ENCODE measurements at regions not wholly inside any gene's neighbourhood (a gene's known extent, or its start where the extent isn't known, plus 50 kb on each side); places are given as distances from the start of the nearest gene placed in this dataset.

DNA sequence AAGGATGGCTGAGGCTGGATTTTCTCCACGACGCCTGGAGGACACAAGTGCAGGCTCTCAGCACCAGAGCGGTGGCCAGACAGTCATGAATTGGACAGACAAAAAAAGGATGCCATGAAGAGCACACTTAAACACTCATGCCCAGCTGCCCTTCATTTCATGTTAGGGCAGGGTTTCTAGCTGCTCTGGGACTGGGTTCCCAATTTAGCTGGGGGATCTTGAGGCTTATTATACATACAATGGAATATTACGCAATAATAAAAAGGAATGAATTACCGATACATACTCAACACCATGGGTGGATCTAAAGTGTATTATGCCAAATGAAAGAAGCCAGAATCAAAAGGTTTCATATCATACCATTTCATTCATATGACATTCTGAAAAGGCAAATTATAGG is 512.1 kb upstream of the LRRC4C start:
- DNase-seq (ENCODE audit: low spot score) = no peak

DNA sequence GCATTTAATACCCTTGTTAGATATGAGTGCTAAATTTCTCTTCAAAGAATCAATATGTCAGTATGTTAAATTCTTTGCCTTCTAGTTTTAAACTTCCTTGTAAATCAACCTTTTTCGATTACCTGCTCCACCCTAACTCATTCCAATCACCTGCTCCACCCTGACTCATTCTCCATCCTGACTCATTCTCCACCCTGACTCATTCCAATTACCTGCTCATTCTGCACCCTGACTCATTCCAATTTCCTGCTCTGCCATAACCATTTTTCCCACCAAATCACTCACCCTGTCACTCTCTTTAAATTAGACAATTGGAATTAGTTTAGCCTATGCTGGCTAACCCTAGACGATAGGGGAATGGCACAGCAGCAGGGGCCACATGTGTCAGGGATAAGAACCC is 519.5 kb upstream of the LRRC4C start:
- DNase-seq (ENCODE audit: low spot score) = no peak

DNA sequence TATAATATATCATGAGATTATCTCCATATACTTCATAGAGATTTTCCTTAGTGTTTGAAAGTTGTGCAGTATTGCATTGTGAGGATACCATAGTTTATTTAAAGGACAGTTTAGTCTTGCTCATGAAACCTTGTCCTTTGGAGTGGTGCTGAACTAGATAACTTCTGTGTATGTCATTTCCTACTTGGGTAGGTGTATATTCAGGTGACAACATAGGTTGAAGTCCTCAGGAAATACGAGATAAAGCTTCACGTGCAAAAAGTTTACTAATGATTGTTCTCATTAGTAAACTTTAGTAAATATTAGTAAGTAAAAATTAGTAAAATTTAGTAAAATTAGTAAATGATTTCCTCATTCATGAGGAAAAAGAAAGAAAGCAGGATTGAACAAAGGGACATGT is 521.3 kb upstream of the LRRC4C start:
- no peak for DNase-seq (ENCODE audit: low spot score)

DNA sequence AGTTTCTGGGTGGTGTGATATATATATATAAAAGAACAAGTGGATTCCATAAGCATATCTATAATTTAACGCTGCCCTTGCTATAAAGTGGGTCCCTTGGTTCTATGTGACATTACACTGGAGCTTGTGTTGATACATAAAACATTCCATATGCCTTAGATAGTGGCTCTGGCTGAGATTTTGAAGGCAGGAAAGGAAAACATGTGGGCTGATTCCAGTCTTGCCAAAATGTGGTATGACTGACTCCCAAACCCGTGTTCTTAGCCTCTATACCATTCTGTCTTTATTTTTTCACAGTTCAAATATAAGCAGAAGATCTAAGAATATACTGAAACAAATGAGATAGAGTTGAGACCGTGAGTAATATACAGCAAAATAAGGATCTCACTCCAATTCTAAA is 522.8 kb upstream of the LRRC4C start:
- no peak for DNase-seq (ENCODE audit: low spot score)

DNA sequence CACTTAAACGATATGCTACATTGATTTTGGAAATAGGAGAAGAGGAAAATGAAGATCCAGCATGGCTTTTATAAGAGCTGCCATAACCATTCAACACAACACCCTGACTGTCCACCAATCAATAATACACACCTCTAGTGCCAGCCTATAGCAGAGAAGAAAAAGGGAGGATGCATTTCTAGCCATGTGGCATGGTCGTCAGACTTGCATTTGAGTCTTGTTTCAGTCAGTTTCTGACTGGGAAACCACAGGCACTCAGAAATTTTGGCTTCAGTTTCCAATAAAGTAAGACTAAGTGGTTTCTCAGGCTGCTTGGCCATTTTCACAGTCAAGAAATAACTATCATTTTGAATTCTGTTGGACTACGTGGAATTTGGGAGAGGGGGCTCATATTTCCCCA is 523.5 kb upstream of the LRRC4C start:
- no peak for DNase-seq (ENCODE audit: low spot score)

DNA sequence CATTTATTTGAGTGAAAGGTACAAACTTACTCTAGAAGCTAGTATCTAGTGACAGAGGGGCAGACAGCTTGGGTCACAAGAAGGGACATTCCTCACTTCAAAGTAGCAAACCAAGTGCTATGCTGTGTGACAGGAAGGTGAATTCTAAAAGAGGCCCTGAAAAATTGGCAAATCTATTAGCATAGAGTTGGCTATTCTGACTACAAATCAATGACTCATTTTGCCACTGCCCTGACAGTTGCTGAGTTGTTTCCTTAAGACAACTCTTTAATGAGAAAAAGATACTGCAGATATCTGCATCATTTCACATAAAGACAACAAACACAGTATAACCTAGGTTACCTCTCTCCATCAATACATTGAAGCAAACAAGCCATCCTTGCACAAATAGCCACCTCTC is 524.0 kb upstream of the LRRC4C start:
- DNase-seq (ENCODE audit: low spot score) = no peak

DNA sequence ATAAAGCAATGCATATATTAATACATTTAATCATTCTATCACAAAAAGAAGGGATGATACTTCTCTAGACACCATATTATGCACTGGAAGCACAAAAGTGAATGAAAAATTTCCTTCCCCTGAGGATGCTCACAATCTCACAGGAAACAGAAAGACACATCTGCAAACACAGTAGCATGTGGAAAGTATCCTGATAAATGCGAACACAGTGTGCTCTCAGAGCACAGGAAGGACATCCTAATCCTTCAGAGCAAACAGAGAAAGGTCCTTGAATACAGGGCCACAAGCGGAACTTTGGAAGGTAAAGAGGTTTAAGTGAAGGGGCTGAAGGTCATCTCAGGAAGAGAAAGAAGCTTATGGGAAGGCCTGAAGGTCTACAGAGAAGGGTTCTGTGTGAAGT is 524.6 kb upstream of the LRRC4C start:
- DNase-seq (ENCODE audit: low spot score) = no peak

DNA sequence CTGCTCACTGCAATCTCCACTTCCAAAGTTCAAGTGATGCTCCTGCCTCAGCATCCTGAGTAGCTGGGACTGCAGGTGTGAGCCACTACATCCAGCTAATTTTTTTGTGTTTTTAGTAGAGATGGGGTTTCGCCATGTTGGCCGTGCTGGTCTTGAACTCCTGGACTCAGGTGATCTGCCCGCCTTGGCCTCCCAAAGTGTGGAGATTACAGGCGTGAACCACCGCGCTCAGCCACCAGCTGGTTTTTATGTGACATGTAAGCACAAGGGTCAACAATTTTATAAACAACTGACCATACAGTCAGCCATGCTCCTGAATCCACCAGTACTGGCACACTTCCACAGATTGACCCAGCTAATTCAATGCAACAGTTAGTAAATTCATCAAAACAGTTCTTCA is 526.3 kb upstream of the LRRC4C start:
- no peak for DNase-seq (ENCODE audit: low spot score)

DNA sequence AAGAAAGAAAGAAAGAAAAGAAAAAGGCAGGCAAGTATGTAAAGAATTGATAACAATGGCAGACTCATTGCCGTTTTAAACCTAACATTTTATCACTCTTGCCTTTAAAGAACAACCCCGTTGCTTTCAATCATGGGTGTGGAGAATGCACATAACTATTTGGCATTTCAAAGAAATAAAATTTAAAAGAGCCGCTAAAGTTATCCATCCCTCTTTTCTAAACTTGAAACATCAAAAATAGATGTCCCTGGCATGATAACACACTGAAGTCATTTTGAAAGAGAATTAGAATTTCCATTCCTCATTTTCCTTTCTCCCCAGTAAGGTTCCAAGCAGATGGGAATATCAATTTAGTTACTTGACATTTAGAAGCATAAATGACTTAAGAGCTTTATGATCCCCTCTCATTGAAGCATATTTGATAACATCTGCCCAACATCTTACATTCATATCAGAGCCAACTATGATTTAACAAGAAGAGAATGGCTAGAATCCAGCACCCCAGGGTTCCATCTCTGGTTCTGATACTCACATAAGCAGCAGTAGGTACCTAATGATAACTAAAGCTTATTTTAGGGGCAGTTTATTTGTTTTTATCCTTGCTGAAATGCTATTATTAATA is 529.6 kb upstream of the LRRC4C start:
- DNase-seq (ENCODE audit: low spot score) = no peak

DNA sequence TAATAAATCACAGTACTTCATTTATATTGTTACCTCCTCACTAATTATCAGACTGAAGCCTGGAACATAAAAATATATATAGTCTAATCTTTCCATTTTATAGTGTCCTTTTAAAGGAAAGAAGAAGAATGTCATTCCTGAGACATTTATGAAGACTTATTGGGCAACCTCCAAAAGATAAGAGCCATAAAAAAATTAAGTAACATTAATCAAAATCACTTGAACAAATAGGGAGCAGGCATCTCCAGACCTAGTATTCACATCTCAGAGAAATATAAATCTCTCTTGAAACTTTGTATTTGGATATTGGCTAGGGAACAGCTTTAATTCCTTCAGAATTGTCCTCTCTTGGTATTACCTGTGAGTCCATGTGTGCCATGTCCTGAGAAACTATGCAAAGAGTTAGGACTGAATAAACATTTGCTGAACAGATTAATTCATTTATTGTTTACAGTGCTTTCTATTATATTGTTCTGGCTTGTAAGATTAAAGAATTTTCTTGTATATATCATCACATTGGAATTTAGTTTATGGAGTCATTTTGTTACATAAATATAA is 530.5 kb upstream of the LRRC4C start:
- DNase-seq (ENCODE audit: low spot score) = no peak

DNA sequence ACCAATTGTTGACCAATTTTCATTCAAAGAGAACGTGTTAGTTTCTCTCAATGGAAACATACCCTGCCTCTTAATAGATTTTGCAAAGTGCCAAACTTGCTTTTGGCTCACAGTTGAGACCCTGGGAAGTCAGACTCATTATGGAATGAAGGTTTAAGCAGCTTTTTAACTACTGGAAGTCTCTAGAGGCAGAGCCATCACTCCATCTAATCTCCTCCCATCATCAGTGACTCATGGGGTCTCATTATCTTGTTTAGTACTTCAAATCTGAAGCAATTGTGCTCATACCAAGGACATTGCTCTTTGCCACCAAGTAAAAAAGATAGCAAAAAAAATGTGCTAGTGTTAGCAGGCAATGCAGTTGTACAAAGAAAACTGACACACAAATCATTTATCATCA is 537.1 kb upstream of the LRRC4C start:
- DNase-seq (ENCODE audit: low spot score) = no peak

DNA sequence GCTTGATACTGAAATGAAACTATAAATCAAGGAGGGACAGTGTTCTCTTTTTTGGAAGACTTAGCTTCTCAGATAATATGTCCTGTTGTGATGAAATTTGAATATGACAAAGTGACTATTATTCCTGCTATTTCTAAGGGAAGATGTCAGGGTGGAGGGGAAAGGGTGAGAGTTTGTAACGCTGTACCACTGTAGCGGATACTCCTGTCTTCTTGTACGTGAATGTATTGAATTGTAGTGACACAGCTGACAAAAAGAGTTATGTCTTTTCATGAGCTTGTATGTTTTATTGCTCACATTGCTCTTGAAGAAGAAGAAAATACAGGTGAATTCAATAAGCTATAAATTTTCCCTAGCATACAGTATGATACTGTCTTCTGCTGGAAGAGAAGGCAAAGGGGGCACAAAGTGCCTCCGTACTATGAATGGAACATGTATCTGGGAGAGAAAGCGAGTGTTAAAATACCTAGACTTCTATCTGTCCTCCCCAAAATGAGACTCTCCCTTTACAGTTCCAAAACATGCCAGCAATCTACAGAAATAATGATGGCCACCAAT is 538.5 kb upstream of the LRRC4C start:
- no peak for DNase-seq (ENCODE audit: low spot score)

DNA sequence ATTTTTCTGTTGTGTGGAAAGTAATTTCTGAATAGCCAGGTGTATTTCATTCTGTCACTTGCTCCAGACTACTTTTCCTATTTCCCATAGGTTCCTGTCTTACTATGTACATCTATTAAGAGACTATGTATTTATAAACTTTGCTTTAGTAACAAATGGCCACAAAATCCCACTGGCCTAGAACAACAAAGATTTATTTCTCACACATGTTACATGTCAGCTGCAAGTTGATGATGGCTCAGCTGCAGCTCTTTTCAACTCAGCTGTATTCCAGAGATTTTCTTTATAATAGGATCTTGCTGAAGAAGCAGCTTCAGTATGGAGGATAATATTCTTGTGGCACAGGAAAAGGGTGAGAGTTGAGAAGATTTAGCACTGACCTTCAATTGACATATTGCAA is 539.6 kb upstream of the LRRC4C start:
- no peak for DNase-seq (ENCODE audit: low spot score)

DNA sequence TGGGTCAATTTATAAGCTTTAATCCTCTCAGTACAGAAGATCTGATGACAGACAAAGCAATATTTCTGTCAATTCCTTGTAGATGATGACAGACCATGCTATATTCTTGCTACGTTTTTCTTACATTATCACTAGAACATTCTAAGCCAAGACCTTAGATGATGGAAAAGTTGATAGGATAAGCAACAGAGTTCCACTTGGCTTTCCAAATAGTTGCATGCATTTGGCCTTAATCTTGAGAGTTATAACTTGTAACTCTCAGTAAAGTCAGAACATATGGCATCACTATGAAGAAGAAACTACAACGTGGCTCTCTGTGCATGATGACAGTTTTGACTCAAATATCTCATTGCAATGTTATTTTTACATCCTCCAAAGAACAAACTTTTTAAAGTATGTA is 544.3 kb upstream of the LRRC4C start:
- DNase-seq (ENCODE audit: low spot score) = no peak

DNA sequence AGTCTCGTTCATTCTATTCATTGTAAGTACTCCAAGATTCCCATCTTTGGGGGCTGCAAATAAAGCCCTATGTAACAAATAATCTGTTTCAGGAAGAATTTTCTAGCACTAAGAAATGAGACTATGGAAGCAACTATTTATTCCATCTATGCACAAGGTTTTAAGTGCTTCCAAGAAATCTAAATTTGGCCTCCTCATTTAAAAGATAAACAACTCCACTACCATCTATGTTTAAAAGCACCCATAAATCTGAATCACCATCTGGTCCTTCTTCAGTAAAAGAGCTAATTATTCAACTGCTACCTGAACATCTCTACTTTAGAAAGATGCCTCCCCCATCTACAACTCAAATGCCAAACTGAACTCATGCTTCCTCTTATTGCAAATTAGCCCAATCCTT is 547.3 kb upstream of the LRRC4C start:
- DNase-seq (ENCODE audit: low spot score) = no peak

DNA sequence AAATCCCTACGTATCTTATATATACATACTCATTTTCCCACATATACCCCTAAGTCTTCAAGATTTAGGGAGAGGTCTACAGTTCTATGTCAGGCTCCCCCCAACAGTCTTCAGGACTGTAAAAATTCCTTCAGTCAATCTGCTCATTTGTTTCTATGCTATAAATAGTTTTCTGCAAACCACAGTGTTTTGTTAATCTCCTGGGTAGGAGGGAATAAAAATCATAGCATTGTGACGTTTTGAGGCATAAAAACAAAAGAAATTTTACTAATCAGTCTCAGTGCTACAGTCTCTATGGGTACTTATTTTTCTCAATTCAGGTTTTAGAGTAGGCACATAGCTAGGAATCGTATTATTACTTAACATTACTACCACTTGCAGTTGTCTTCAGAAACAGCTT is 552.8 kb upstream of the LRRC4C start:
- no peak for DNase-seq (ENCODE audit: low spot score)

DNA sequence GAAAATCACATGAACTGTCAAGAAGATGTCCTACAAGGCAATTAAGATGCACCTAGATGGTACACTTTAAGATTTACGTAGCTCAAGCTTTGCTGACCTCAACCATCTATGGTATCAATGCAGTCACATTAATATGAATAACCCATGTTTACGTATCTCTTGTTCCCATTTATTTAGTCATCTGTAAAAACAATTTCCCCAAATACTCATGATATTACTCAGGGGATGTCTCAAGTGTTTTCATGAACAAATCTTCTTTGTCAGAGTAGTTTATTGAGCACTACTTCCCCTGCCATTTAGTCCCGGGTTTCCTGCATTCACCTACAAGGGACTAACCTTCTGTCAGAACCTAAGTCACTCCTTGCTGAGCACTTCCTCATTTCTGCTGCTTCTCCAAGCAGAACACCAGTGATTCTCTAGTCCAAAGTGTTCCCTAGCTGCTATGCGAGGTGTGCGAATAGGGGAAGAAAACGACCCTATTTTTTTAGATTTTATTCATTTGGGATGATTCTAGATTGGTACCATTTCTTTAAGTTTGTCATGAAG is 554.3 kb upstream of the LRRC4C start:
- DNase-seq (ENCODE audit: low spot score) = no peak

DNA sequence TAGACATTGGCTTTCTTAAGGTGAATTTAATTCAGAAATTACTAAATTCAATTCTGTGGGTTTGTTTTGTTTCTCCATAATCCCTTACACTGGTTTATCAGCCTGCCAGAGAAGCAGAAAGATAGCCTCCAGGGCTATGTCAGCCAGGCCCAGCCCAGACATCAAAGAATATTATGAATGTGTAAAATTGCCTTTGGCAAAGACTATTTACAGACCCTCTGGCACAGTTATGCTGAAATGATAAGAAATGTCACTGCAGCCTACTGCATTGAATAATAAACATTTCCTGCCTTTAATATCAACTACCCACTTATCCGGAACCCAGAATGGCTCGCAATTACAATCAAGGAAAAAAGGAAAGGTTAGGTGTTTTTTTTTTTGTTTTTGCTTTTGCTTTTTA is 562.5 kb upstream of the LRRC4C start:
- no peak for DNase-seq (ENCODE audit: low spot score)

DNA sequence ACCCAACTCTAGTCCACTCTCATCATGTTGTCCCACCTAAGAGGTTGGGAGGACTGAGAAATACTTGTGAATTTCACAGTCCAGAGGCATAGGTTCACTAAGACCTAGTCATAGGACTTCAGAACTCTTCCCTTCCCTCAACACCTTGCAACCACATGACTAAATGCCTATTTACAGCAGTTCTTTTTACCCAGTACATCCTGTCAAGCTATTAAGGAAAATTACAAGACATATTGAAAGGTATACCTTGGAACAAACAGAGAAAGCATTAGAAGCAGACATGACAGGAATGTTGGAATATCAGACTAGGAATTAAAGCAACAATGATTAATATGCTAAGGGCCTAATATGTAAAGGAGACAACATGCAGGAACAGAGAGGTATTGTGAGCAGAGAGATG is 563.8 kb upstream of the LRRC4C start:
- DNase-seq (ENCODE audit: low spot score) = no peak

DNA sequence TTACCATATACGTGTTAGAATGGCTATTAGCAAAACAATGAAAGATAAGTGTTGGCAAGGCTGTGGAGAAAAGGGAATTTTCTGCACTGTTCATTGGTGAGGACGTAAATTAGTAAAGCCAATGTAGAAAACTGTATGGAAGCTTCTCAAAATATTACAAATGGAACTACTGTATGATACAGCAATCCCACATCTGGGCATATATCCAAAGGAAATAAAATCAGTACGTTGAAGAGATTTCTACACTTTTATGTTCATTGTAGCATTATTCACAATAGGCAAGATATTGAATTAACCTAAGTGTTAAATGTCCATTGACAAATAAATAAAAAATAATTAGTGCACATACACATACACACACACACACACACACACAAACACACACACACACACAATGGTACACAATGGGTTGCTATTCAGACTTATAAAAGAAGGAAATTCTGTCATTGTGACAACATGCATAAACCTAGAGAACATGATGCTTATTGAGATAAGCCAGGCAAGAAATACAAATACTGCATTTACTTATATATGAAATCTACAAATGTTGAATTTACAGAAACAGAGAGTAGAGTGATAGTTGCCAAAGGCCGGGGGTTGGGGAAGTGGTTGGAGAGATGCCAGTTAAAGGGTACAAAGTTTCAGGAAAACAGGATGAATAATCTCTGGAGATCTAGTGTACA is 565.8 kb upstream of the LRRC4C start:
- DNase-seq (ENCODE audit: low spot score) = no peak

DNA sequence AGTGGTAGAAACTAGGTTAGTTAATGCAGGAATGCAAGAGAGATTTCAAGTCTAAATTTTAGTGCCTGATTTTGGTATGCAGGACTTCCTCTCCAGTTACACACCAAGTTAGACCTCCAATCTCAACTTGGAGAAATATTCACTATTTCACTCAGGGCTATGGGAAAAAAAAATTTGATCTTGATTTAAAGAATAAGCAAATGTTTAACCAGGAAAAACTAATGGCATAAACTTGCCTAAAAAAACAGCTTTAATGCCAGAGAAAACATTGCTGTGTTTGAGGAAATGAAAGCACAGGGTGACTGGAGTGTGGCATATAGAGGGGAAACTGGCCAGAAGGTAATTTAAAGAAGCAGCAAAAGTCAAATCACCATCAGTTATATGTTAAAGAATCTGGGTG is 575.4 kb upstream of the LRRC4C start:
- no peak for DNase-seq (ENCODE audit: low spot score)

DNA sequence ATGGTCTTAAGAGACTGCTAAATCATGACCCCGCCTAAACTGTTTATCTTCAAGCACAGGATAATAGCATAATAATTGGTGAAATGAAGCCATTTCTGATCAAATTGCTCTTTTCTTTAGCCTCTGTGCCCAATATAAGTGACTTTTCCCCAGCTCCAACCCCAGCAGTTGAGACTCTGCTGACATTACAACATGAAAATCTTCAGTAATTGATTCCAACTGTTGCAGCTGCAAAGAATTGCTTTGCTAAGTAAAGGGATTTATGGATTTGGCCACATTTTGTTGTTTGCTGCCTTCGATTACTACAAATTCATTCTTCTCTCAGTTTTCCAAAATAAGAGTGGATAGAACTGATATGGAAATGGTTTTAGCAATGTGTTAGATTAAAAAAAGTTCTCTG is 576.7 kb upstream of the LRRC4C start:
- DNase-seq (ENCODE audit: low spot score) = no peak

DNA sequence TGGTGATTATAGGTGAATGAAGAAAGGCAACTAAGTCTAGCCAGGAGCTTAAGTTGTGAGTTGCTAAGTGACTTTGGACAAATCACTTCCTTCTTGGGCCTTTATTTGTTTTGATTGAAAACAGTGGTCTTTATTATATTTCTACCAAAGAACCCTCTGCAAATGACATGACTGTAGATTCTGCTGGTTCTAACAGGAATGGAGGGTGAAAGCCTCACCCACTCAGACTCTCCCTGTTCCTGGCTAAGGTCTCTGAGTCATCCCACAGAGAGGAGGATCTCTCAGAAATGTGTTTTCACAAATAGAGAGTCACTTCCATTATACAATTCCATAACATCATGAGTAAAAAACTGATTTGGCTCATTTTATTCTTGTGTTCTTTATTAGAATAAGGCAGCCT is 583.9 kb upstream of the LRRC4C start:
- no peak for DNase-seq (ENCODE audit: low spot score)
